ENCODE measurements at regions not wholly inside any gene's neighbourhood (a gene's known extent, or its start where the extent isn't known, plus 50 kb on each side); places are given as distances from the start of the nearest gene placed in this dataset.

GRCh38 chr5:54630738-54631359 lies 113.3 kb downstream of the SNX18 start:
- TF ChIP-seq EZH2 (optimal IDR thresholded peaks at IDR 0.05; ENCODE audit: low read depth, low read length) (no peak), EZH2phosphoT487 (IDR thresholded peaks at IDR 0.05; ENCODE audit: low read length) (no peak)
- TF ChIP-seq, protein P1, sequence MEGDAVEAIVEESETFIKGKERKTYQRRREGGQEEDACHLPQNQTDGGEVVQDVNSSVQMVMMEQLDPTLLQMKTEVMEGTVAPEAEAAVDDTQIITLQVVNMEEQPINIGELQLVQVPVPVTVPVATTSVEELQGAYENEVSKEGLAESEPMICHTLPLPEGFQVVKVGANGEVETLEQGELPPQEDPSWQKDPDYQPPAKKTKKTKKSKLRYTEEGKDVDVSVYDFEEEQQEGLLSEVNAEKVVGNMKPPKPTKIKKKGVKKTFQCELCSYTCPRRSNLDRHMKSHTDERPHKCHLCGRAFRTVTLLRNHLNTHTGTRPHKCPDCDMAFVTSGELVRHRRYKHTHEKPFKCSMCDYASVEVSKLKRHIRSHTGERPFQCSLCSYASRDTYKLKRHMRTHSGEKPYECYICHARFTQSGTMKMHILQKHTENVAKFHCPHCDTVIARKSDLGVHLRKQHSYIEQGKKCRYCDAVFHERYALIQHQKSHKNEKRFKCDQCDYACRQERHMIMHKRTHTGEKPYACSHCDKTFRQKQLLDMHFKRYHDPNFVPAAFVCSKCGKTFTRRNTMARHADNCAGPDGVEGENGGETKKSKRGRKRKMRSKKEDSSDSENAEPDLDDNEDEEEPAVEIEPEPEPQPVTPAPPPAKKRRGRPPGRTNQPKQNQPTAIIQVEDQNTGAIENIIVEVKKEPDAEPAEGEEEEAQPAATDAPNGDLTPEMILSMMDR (IDR thresholded peaks at IDR 0.05; ENCODE audit: low read length), result no peak
